NCI-H146 treated with DMSO at 0.1 percent for 48 hours (cell line): ENCODE measurements at regions not wholly inside any gene's neighbourhood (a gene's known extent, or its start where the extent isn't known, plus 50 kb on each side); places are given as distances from the start of the nearest gene placed in this dataset.
"Not testable (repeated sequence)": the region's sequence is repeated elsewhere in the genome, so short reads cannot be mapped to it uniquely, and the experiment has no call there.

Source experiments
- DNase-seq: peaks from one replicate; lab custom pipeline; 2025; ENCODE audit not compliant: unreplicated experiment; lab: John Stamatoyannopoulos, UW

- DNase-seq: no peak
Observed at GRCh38 chr2:208798698-208799097, 392.1 kb downstream of the PTH2R start.

GRCh38 chr2:208799397-208799796 lies 392.8 kb downstream of the PTH2R start:
- no peak for DNase-seq

- not testable (repeated sequence) for DNase-seq
Observed at GRCh38 chr2:208800887-208801286, 394.3 kb downstream of the PTH2R start.

GRCh38 chr2:208807756-208808155 lies 401.2 kb downstream of the PTH2R start:
- no peak for DNase-seq

- not testable (repeated sequence) for DNase-seq
Observed at GRCh38 chr2:208811885-208812284, 405.3 kb downstream of the PTH2R start.

- DNase-seq: no peak
Observed at GRCh38 chr2:208819190-208819589, 412.6 kb downstream of the PTH2R start.

- no peak for DNase-seq
Observed at GRCh38 chr2:208820014-208820688, 413.6 kb downstream of the PTH2R start.

- no peak for DNase-seq
Observed at GRCh38 chr2:208827109-208827508, 420.5 kb downstream of the PTH2R start.

- no peak for DNase-seq
Observed at GRCh38 chr2:208827549-208828221, 421.1 kb downstream of the PTH2R start.

- no peak for DNase-seq
Observed at GRCh38 chr2:208830203-208830602, 423.6 kb downstream of the PTH2R start.

GRCh38 chr2:208847651-208848050 lies 441.1 kb downstream of the PTH2R start:
- no peak for DNase-seq

GRCh38 chr2:208854717-208855116 lies 448.1 kb downstream of the PTH2R start:
- no peak for DNase-seq

- DNase-seq: no peak
Observed at GRCh38 chr2:208867374-208867773, 460.8 kb downstream of the PTH2R start.

- no peak for DNase-seq
Observed at GRCh38 chr2:208872591-208872990, 466.0 kb downstream of the PTH2R start.

- DNase-seq: no peak
Observed at GRCh38 chr2:208879666-208880065, 473.1 kb downstream of the PTH2R start.

GRCh38 chr2:208880171-208880570 lies 473.6 kb downstream of the PTH2R start:
- no peak for DNase-seq

- DNase-seq: no peak
Observed at GRCh38 chr2:208890486-208890885, 483.9 kb downstream of the PTH2R start.

- no peak for DNase-seq
Observed at GRCh38 chr2:208892203-208892602, 485.6 kb downstream of the PTH2R start.

- peak; percentile 0 for DNase-seq
Observed at GRCh38 chr2:208906330-208906729, 499.7 kb downstream of the PTH2R start.

- no peak for DNase-seq
Observed at GRCh38 chr2:208915401-208915800, 508.4 kb upstream of the MAP2 start.

- DNase-seq: no peak
Observed at GRCh38 chr2:208916881-208917280, 507.0 kb upstream of the MAP2 start.

GRCh38 chr2:208921358-208921757 lies 502.5 kb upstream of the MAP2 start:
- DNase-seq: not testable (repeated sequence)

- no peak for DNase-seq
Observed at GRCh38 chr2:208927867-208928266, 496.0 kb upstream of the MAP2 start.
